ENCODE measurements at regions not wholly inside any gene's neighbourhood (a gene's known extent, or its start where the extent isn't known, plus 50 kb on each side); places are given as distances from the start of the nearest gene placed in this dataset.

- Histone ChIP-seq H3K9me3 (ENCODE audit: insufficient read depth, low read depth, low read length) (no peaks in the 10 kb centered on the region), H3K9ac (ENCODE audit: low read depth, low read length) (no peak overlapping the region), H3K4me3 (ENCODE audit: low read length) (no peak overlapping the region), H3K27me3 (ENCODE audit: insufficient read depth, low read length) (no peaks in the 10 kb centered on the region), H3K27ac (ENCODE audit: low read depth, low read length) (no peak overlapping the region), H3K4me1 (ENCODE audit: insufficient read depth, low read length) (no peaks in the 10 kb centered on the region), H3K36me3 (ENCODE audit: insufficient read depth, low read length) (no peaks in the 10 kb centered on the region)
Measured at GRCh38 chr4:119865789-119866188, 200.9 kb downstream of the MAD2L1 start.

GRCh38 chr4:119865389-119865788 lies 201.3 kb downstream of the MAD2L1 start:
- H3K4me1 ChIP-seq (ENCODE audit: insufficient read depth, low read length), result no peaks in the 10 kb centered on the region
- H3K36me3 ChIP-seq (ENCODE audit: insufficient read depth, low read length), result no peaks in the 10 kb centered on the region
- no peak overlapping the region for H3K27ac ChIP-seq (ENCODE audit: low read depth, low read length)
- no peak overlapping the region for H3K9ac ChIP-seq (ENCODE audit: low read depth, low read length)
- H3K27me3 ChIP-seq (ENCODE audit: insufficient read depth, low read length), result no peaks in the 10 kb centered on the region
- no peak overlapping the region for H3K4me3 ChIP-seq (ENCODE audit: low read length)
- no peaks in the 10 kb centered on the region for H3K9me3 ChIP-seq (ENCODE audit: insufficient read depth, low read depth, low read length)

- Histone ChIP-seq H3K27me3 (ENCODE audit: insufficient read depth, low read length) (no peaks in the 10 kb centered on the region), H3K4me3 (ENCODE audit: low read length) (no peak overlapping the region), H3K27ac (ENCODE audit: low read depth, low read length) (no peak overlapping the region), H3K9me3 (ENCODE audit: insufficient read depth, low read depth, low read length) (no peaks in the 10 kb centered on the region), H3K9ac (ENCODE audit: low read depth, low read length) (no peak overlapping the region), H3K36me3 (ENCODE audit: insufficient read depth, low read length) (no peaks in the 10 kb centered on the region), H3K4me1 (ENCODE audit: insufficient read depth, low read length) (peaks cover 13% of the 10 kb centered on the region)
- 89% methylated on average over 3 of the region's 3 CpGs for WGBS
Measured at GRCh38 chr4:119861731-119862130, 204.9 kb downstream of the MAD2L1 start.

- peaks cover 13% of the 10 kb centered on the region for H3K4me1 ChIP-seq (ENCODE audit: insufficient read depth, low read length)
- no peak overlapping the region for H3K27ac ChIP-seq (ENCODE audit: low read depth, low read length)
- no peaks in the 10 kb centered on the region for H3K9me3 ChIP-seq (ENCODE audit: insufficient read depth, low read depth, low read length)
- H3K4me3 ChIP-seq (ENCODE audit: low read length), result no peak overlapping the region
- no peak overlapping the region for H3K9ac ChIP-seq (ENCODE audit: low read depth, low read length)
- H3K27me3 ChIP-seq (ENCODE audit: insufficient read depth, low read length), result no peaks in the 10 kb centered on the region
- H3K36me3 ChIP-seq (ENCODE audit: insufficient read depth, low read length), result no peaks in the 10 kb centered on the region
Measured at GRCh38 chr4:119858176-119858575, 208.5 kb downstream of the MAD2L1 start.

GRCh38 chr4:119854364-119854763 lies 212.3 kb downstream of the MAD2L1 start:
- H3K27ac ChIP-seq (ENCODE audit: low read depth, low read length), result no peak overlapping the region
- no peak overlapping the region for H3K9ac ChIP-seq (ENCODE audit: low read depth, low read length)
- H3K4me3 ChIP-seq (ENCODE audit: low read length), result no peak overlapping the region
- H3K36me3 ChIP-seq (ENCODE audit: insufficient read depth, low read length), result no peaks in the 10 kb centered on the region
- no peaks in the 10 kb centered on the region for H3K27me3 ChIP-seq (ENCODE audit: insufficient read depth, low read length)
- H3K9me3 ChIP-seq (ENCODE audit: insufficient read depth, low read depth, low read length), result no peaks in the 10 kb centered on the region
- peaks cover 13% of the 10 kb centered on the region for H3K4me1 ChIP-seq (ENCODE audit: insufficient read depth, low read length)
- 90% methylated on average over 1 of the region's 1 CpG for WGBS

- WGBS, result 89% methylated on average over 2 of the region's 2 CpGs
- Histone ChIP-seq H3K4me1 (ENCODE audit: insufficient read depth, low read length) (no peaks in the 10 kb centered on the region; the same call in 1 of the 2 replicates), H3K4me3 (ENCODE audit: low read length) (no peak overlapping the region), H3K36me3 (ENCODE audit: insufficient read depth, low read length) (no peaks in the 10 kb centered on the region), H3K27ac (ENCODE audit: low read depth, low read length) (no peak overlapping the region), H3K9ac (ENCODE audit: low read depth, low read length) (no peak overlapping the region), H3K9me3 (ENCODE audit: insufficient read depth, low read depth, low read length) (0 out of 2 replicates have a peak, but pooled peaks cover 4% of the 10 kb centered on the region), H3K27me3 (ENCODE audit: insufficient read depth, low read length) (no peaks in the 10 kb centered on the region)
Measured at GRCh38 chr4:119851649-119852048, 215.0 kb downstream of the MAD2L1 start.

- no peaks in the 10 kb centered on the region for H3K36me3 ChIP-seq (ENCODE audit: insufficient read depth, low read length)
- H3K4me3 ChIP-seq (ENCODE audit: low read length), result no peak overlapping the region
- no peaks in the 10 kb centered on the region for H3K27me3 ChIP-seq (ENCODE audit: insufficient read depth, low read length)
- H3K4me1 ChIP-seq (ENCODE audit: insufficient read depth, low read length), result no peaks in the 10 kb centered on the region
- no peak overlapping the region for H3K9ac ChIP-seq (ENCODE audit: low read depth, low read length)
- H3K9me3 ChIP-seq (ENCODE audit: insufficient read depth, low read depth, low read length), result no peaks in the 10 kb centered on the region
- no peak overlapping the region for H3K27ac ChIP-seq (ENCODE audit: low read depth, low read length)
Measured at GRCh38 chr4:119841361-119841760, 212.8 kb upstream of the PDE5A start.

GRCh38 chr4:119835613-119835910 lies 207.0 kb upstream of the PDE5A start:
- H3K36me3 ChIP-seq (ENCODE audit: insufficient read depth, low read length), result no peaks in the 10 kb centered on the region
- no peaks in the 10 kb centered on the region for H3K4me1 ChIP-seq (ENCODE audit: insufficient read depth, low read length)
- no peak overlapping the region for H3K27ac ChIP-seq (ENCODE audit: low read depth, low read length)
- no peaks in the 10 kb centered on the region for H3K27me3 ChIP-seq (ENCODE audit: insufficient read depth, low read length)
- no peak overlapping the region for H3K4me3 ChIP-seq (ENCODE audit: low read length)
- no peak overlapping the region for H3K9ac ChIP-seq (ENCODE audit: low read depth, low read length)
- no peaks in the 10 kb centered on the region for H3K9me3 ChIP-seq (ENCODE audit: insufficient read depth, low read depth, low read length)
- WGBS, result 90% methylated on average over 1 of the region's 1 CpG

- no peaks in the 10 kb centered on the region for H3K4me1 ChIP-seq (ENCODE audit: insufficient read depth, low read length)
- no peak overlapping the region for H3K9ac ChIP-seq (ENCODE audit: low read depth, low read length)
- no peaks in the 10 kb centered on the region for H3K9me3 ChIP-seq (ENCODE audit: insufficient read depth, low read depth, low read length)
- no peaks in the 10 kb centered on the region for H3K36me3 ChIP-seq (ENCODE audit: insufficient read depth, low read length)
- H3K27me3 ChIP-seq (ENCODE audit: insufficient read depth, low read length), result no peaks in the 10 kb centered on the region
- H3K27ac ChIP-seq (ENCODE audit: low read depth, low read length), result no peak overlapping the region
- no peak overlapping the region for H3K4me3 ChIP-seq (ENCODE audit: low read length)
- WGBS, result 90% methylated on average over 3 of the region's 3 CpGs
Measured at GRCh38 chr4:119834906-119835612, 206.5 kb upstream of the PDE5A start.

- Histone ChIP-seq H3K27ac (ENCODE audit: low read depth, low read length) (no peak overlapping the region), H3K36me3 (ENCODE audit: insufficient read depth, low read length) (no peaks in the 10 kb centered on the region), H3K27me3 (ENCODE audit: insufficient read depth, low read length) (no peaks in the 10 kb centered on the region), H3K4me3 (ENCODE audit: low read length) (no peak overlapping the region), H3K9ac (ENCODE audit: low read depth, low read length) (no peak overlapping the region), H3K4me1 (ENCODE audit: insufficient read depth, low read length) (no peaks in the 10 kb centered on the region), H3K9me3 (ENCODE audit: insufficient read depth, low read depth, low read length) (no peaks in the 10 kb centered on the region)
- 89% methylated on average over 2 of the region's 4 CpGs for WGBS
Measured at GRCh38 chr4:119833611-119834010, 205.0 kb upstream of the PDE5A start.

- H3K27ac ChIP-seq (ENCODE audit: low read depth, low read length), result no peak overlapping the region
- H3K9ac ChIP-seq (ENCODE audit: low read depth, low read length), result no peak overlapping the region
- H3K4me3 ChIP-seq (ENCODE audit: low read length), result no peak overlapping the region
- H3K4me1 ChIP-seq (ENCODE audit: insufficient read depth, low read length), result no peaks in the 10 kb centered on the region
- no CpG with 5 or more reads among the region's 2 CpGs for WGBS
- H3K36me3 ChIP-seq (ENCODE audit: insufficient read depth, low read length), result no peaks in the 10 kb centered on the region
- no peaks in the 10 kb centered on the region for H3K9me3 ChIP-seq (ENCODE audit: insufficient read depth, low read depth, low read length)
- H3K27me3 ChIP-seq (ENCODE audit: insufficient read depth, low read length), result no peaks in the 10 kb centered on the region
Measured at GRCh38 chr4:119832776-119833175, 204.2 kb upstream of the PDE5A start.

GRCh38 chr4:119829326-119829725 lies 200.7 kb upstream of the PDE5A start:
- WGBS, result 89% methylated on average over 2 of the region's 2 CpGs
- H3K36me3 ChIP-seq (ENCODE audit: insufficient read depth, low read length), result no peaks in the 10 kb centered on the region
- no peaks in the 10 kb centered on the region for H3K9me3 ChIP-seq (ENCODE audit: insufficient read depth, low read depth, low read length)
- H3K4me3 ChIP-seq (ENCODE audit: low read length), result no peak overlapping the region
- H3K9ac ChIP-seq (ENCODE audit: low read depth, low read length), result no peak overlapping the region
- H3K27me3 ChIP-seq (ENCODE audit: insufficient read depth, low read length), result no peaks in the 10 kb centered on the region
- no peaks in the 10 kb centered on the region for H3K4me1 ChIP-seq (ENCODE audit: insufficient read depth, low read length)
- H3K27ac ChIP-seq (ENCODE audit: low read depth, low read length), result no peak overlapping the region
